ENCODE measurements at regions not wholly inside any gene's neighbourhood (a gene's known extent, or its start where the extent isn't known, plus 50 kb on each side); places are given as distances from the start of the nearest gene placed in this dataset.

GRCh38 chr4:129231945-129232588 is 136.1 kb downstream of the C4orf33 start:
- no peak for DNase-seq (ENCODE audit: low read depth)

GRCh38 chr4:129232589-129233337 is 136.8 kb downstream of the C4orf33 start:
- no peak for DNase-seq (ENCODE audit: low read depth)
- TF ChIP-seq CTCF (IDR thresholded peaks at IDR 0.05; ENCODE audit: control insufficient read depth, insufficient read depth, low read depth, low read length, missing control alignments) = no peak
- H3K4me3 ChIP-seq (ENCODE audit: control insufficient read depth, low read depth, low read length) = no peak overlapping the region

More at GRCh38 chr4:129231945-129232588, 136.1 kb downstream of the C4orf33 start:
- H3K4me3 ChIP-seq (ENCODE audit: control insufficient read depth, low read depth, low read length) = no peak overlapping the region
- TF ChIP-seq CTCF (IDR thresholded peaks at IDR 0.05; ENCODE audit: control insufficient read depth, insufficient read depth, low read depth, low read length, missing control alignments) = no peak

- DNase-seq (ENCODE audit: low read depth) = no peak
- no peak overlapping the region for H3K4me3 ChIP-seq (ENCODE audit: control insufficient read depth, low read depth, low read length)
- no peak for TF ChIP-seq CTCF (IDR thresholded peaks at IDR 0.05; ENCODE audit: control insufficient read depth, insufficient read depth, low read depth, low read length, missing control alignments)
Measured at GRCh38 chr4:129233691-129234090, 137.7 kb downstream of the C4orf33 start.

- DNase-seq (ENCODE audit: low read depth) = no peak
- H3K4me3 ChIP-seq (ENCODE audit: control insufficient read depth, low read depth, low read length) = no peak overlapping the region
- no peak for TF ChIP-seq CTCF (IDR thresholded peaks at IDR 0.05; ENCODE audit: control insufficient read depth, insufficient read depth, low read depth, low read length, missing control alignments)
Measured at GRCh38 chr4:129236351-129236750, 140.4 kb downstream of the C4orf33 start.

GRCh38 chr4:129239088-129239487 is 143.1 kb downstream of the C4orf33 start:
- no peak overlapping the region for H3K4me3 ChIP-seq (ENCODE audit: control insufficient read depth, low read depth, low read length)
- no peak for DNase-seq (ENCODE audit: low read depth)
- no peak for TF ChIP-seq CTCF (IDR thresholded peaks at IDR 0.05; ENCODE audit: control insufficient read depth, insufficient read depth, low read depth, low read length, missing control alignments)

GRCh38 chr4:129240816-129241215 is 144.9 kb downstream of the C4orf33 start:
- no peak for DNase-seq (ENCODE audit: low read depth)

More at GRCh38 chr4:129240816-129241215, 144.9 kb downstream of the C4orf33 start:
- no peak for TF ChIP-seq CTCF (IDR thresholded peaks at IDR 0.05; ENCODE audit: control insufficient read depth, insufficient read depth, low read depth, low read length, missing control alignments)
- no peak overlapping the region for H3K4me3 ChIP-seq (ENCODE audit: control insufficient read depth, low read depth, low read length)
